RWPE2 (cell line): ENCODE measurements at regions not wholly inside any gene's neighbourhood (a gene's known extent, or its start where the extent isn't known, plus 50 kb on each side); places are given as distances from the start of the nearest gene placed in this dataset.
A peak's percentile ranks its signal among the peaks of the same experiment; 100 is the strongest.

ENCODE experiments used
- ATAC-seq: fragments of 200-7000 bp; cut with Tn5 transposase; 3 replicates; pipeline ENCODE4 v1.9.1; 2021; ENCODE audit warnings: low read depth
- DNase-seq: peaks from one replicate; pipeline ENCODE4 v3.0.0-alpha.2; 2020; ENCODE audit warnings: low spot score
- H3K27ac ChIP-seq: fragments of 450-650 bp; 2 replicates; pipeline ENCODE4 v1.5.1; 2017; ENCODE audit warnings: mild to moderate bottlenecking; ENCODE audit not compliant: poor library complexity, severe bottlenecking
- H3K27me3 ChIP-seq: fragments of 250-450 bp; sonication (Bioruptor Pico); 2 replicates; pipeline ENCODE4 v1.5.1; 2021; ENCODE audit warnings: mild to moderate bottlenecking, moderate library complexity; ENCODE audit not compliant: insufficient read depth, poor library complexity, severe bottlenecking
- H3K36me3 ChIP-seq: fragments of 250-450 bp; sonication (Bioruptor Pico); 2 replicates; pipeline ENCODE4 v1.5.1; 2020; ENCODE audit warnings: low read depth, mild to moderate bottlenecking, moderate library complexity
- H3K4me1 ChIP-seq: fragments of 250-450 bp; sonication (Bioruptor Pico); 2 replicates; pipeline ENCODE4 v1.5.1; 2021; ENCODE audit warnings: mild to moderate bottlenecking, moderate library complexity; ENCODE audit not compliant: insufficient read depth, poor library complexity, severe bottlenecking
- H3K4me3 ChIP-seq: fragments of 250-450 bp; sonication (Bioruptor Pico); 2 replicates; pipeline ENCODE4 v1.5.1; 2021; ENCODE audit warnings: mild to moderate bottlenecking, moderate library complexity; ENCODE audit not compliant: severe bottlenecking
- H3K9me3 ChIP-seq: fragments of 250-450 bp; sonication (Bioruptor Pico); 2 replicates; pipeline ENCODE4 v1.5.1; 2021; ENCODE audit warnings: mild to moderate bottlenecking, moderate library complexity; ENCODE audit not compliant: severe bottlenecking
- CTCF ChIP-seq: fragments of 450-650 bp; IDR thresholded peaks from one replicate; pipeline ENCODE4 v1.5.1; 2017; ENCODE audit warnings: mild to moderate bottlenecking, moderate library complexity; ENCODE audit not compliant: poor library complexity, severe bottlenecking

- H3K4me1 ChIP-seq: no peaks in the 10 kb centered on the region
- H3K27me3 ChIP-seq: no peaks in the 10 kb centered on the region
- H3K27ac ChIP-seq: no peak overlapping the region
- TF ChIP-seq CTCF: no peak
- H3K36me3 ChIP-seq: no peaks in the 10 kb centered on the region
- no peak overlapping the region for H3K4me3 ChIP-seq
- DNase-seq: no peak
- ATAC-seq: no peak; the same call in 2 of the 3 replicates
- no peaks in the 10 kb centered on the region for H3K9me3 ChIP-seq
Observed at GRCh38 chr10:61286686-61287085, 166.5 kb downstream of the TMEM26 start.

GRCh38 chr10:61285749-61286148, 167.4 kb downstream of the TMEM26 start:
- Histone ChIP-seq H3K4me3 (no peak overlapping the region), H3K9me3 (no peaks in the 10 kb centered on the region), H3K36me3 (no peaks in the 10 kb centered on the region), H3K4me1 (no peaks in the 10 kb centered on the region), H3K27me3 (no peaks in the 10 kb centered on the region), H3K27ac (no peak overlapping the region)
- DNase-seq: no peak
- no peak for TF ChIP-seq CTCF
- no peak for ATAC-seq

- H3K4me1 ChIP-seq: no peaks in the 10 kb centered on the region
- no peaks in the 10 kb centered on the region for H3K9me3 ChIP-seq
- H3K4me3 ChIP-seq: no peak overlapping the region
- H3K36me3 ChIP-seq: no peaks in the 10 kb centered on the region
- H3K27me3 ChIP-seq: no peaks in the 10 kb centered on the region
- H3K27ac ChIP-seq: no peak overlapping the region
- no peak for DNase-seq
- ATAC-seq: peak; percentile 44; the same call in 1 of the 3 replicates
- TF ChIP-seq CTCF: peak; percentile 87
Observed at GRCh38 chr10:61284222-61284890, 168.8 kb downstream of the TMEM26 start.

- Histone ChIP-seq H3K27me3 (no peaks in the 10 kb centered on the region), H3K9me3 (no peaks in the 10 kb centered on the region), H3K4me1 (no peaks in the 10 kb centered on the region), H3K36me3 (no peaks in the 10 kb centered on the region), H3K27ac (no peak overlapping the region), H3K4me3 (no peak overlapping the region)
- ATAC-seq: no peak
- TF ChIP-seq CTCF: no peak
- no peak for DNase-seq
Observed at GRCh38 chr10:61283481-61284221, 169.5 kb downstream of the TMEM26 start.

GRCh38 chr10:61283066-61283465, 170.1 kb downstream of the TMEM26 start:
- no peak for ATAC-seq
- DNase-seq: no peak
- no peaks in the 10 kb centered on the region for H3K27me3 ChIP-seq
- H3K9me3 ChIP-seq: no peaks in the 10 kb centered on the region
- no peaks in the 10 kb centered on the region for H3K4me1 ChIP-seq
- H3K27ac ChIP-seq: no peak overlapping the region
- no peak for TF ChIP-seq CTCF
- H3K36me3 ChIP-seq: no peaks in the 10 kb centered on the region
- no peak overlapping the region for H3K4me3 ChIP-seq
